ENCODE measurements at regions not wholly inside any gene's neighbourhood (a gene's known extent, or its start where the extent isn't known, plus 50 kb on each side); places are given as distances from the start of the nearest gene placed in this dataset.

- ATAC-seq, result no peak
- no peak for DNase-seq (ENCODE audit: low spot score)
These were observed 92.9 kb downstream of the ENGASE start for GRCh38 chr17:79167486-79167885.

GRCh38 chr17:79165756-79166473, 91.3 kb downstream of the ENGASE start:
- no peak for DNase-seq (ENCODE audit: low spot score)

GRCh38 chr17:79164913-79165695, 90.5 kb downstream of the ENGASE start:
- DNase-seq (ENCODE audit: low spot score) (no peak), ATAC-seq (no peak)

More at GRCh38 chr17:79165756-79166473, 91.3 kb downstream of the ENGASE start:
- no peak for ATAC-seq

- DNase-seq (ENCODE audit: low spot score), result no peak
- no peak for ATAC-seq
These were observed 89.8 kb downstream of the ENGASE start for GRCh38 chr17:79164408-79164807.

- DNase-seq (ENCODE audit: low spot score), result no peak
These were observed 88.4 kb downstream of the ENGASE start for GRCh38 chr17:79163071-79163470.

GRCh38 chr17:79162012-79162963, 87.7 kb downstream of the ENGASE start:
- ATAC-seq, result no peak
- DNase-seq (ENCODE audit: low spot score), result no peak

More at GRCh38 chr17:79163071-79163470, 88.4 kb downstream of the ENGASE start:
- ATAC-seq, result no peak

- DNase-seq (ENCODE audit: low spot score) (no peak), ATAC-seq (no peak)
These were observed 86.5 kb downstream of the ENGASE start for GRCh38 chr17:79160980-79161636.

GRCh38 chr17:79159926-79160325, 85.3 kb downstream of the ENGASE start:
- no peak for DNase-seq (ENCODE audit: low spot score)
- no peak for ATAC-seq

- no peak for ATAC-seq
- no peak for DNase-seq (ENCODE audit: low spot score)
These were observed 84.8 kb downstream of the ENGASE start for GRCh38 chr17:79159471-79159870.

GRCh38 chr17:79156463-79157095, 82.0 kb downstream of the ENGASE start:
- DNase-seq (ENCODE audit: low spot score) (no peak), ATAC-seq (no peak)

- no peak for DNase-seq (ENCODE audit: low spot score)
- no peak for ATAC-seq
These were observed 81.1 kb downstream of the ENGASE start for GRCh38 chr17:79155701-79156100.

GRCh38 chr17:79154951-79155585, 80.4 kb downstream of the ENGASE start:
- DNase-seq (ENCODE audit: low spot score), result no peak
- no peak for ATAC-seq

GRCh38 chr17:79154446-79154845, 79.8 kb downstream of the ENGASE start:
- ATAC-seq, result peak; percentile 82
- peak; percentile 75 for DNase-seq (ENCODE audit: low spot score)

- DNase-seq (ENCODE audit: low spot score), result no peak
- no peak for ATAC-seq
These were observed 78.9 kb downstream of the ENGASE start for GRCh38 chr17:79153367-79154130.

GRCh38 chr17:79152636-79153035, 78.0 kb downstream of the ENGASE start:
- ATAC-seq, result no peak
- no peak for DNase-seq (ENCODE audit: low spot score)

GRCh38 chr17:79152110-79152509, 77.5 kb downstream of the ENGASE start:
- no peak for ATAC-seq
- DNase-seq (ENCODE audit: low spot score), result no peak

GRCh38 chr17:79150799-79151198, 76.2 kb downstream of the ENGASE start:
- DNase-seq (ENCODE audit: low spot score), result no peak
- no peak for ATAC-seq

- ATAC-seq (no peak), DNase-seq (ENCODE audit: low spot score) (no peak)
These were observed 75.6 kb downstream of the ENGASE start for GRCh38 chr17:79150035-79150733.

Data from left lobe of liver (tissue), 2 donors.